CD4-positive, CD25-positive, alpha-beta regulatory T cell (primary cell): ENCODE measurements at regions not wholly inside any gene's neighbourhood (a gene's known extent, or its start where the extent isn't known, plus 50 kb on each side); places are given as distances from the start of the nearest gene placed in this dataset.
"Not testable (repeated sequence)": the region's sequence is repeated elsewhere in the genome, so short reads cannot be mapped to it uniquely, and the experiment has no call there.

Experiments used
- ATAC-seq, 2 donors: fragments of 150-1000 bp; cut with Tn5 transposase; one replicate each; pipeline ENCODE4 v1.10.0; 2021; ENCODE audit warnings: low read depth in 2 of 2, moderate number of reproducible peaks in 2 of 2, moderate library complexity in 1 of 2
- DNase-seq, 3 donors: peaks; one replicate each; pipeline versions ENCODE4 v3.0.0 to v3.0.0-alpha.2; 2012 to 2022; ENCODE audit warnings: mixed read lengths in 1 of 3
- H3K27ac ChIP-seq: one replicate; pipeline ENCODE4 v1.7.0; 2013; ENCODE audit warnings: mild to moderate bottlenecking, low read length; ENCODE audit not compliant: insufficient read depth, poor library complexity, severe bottlenecking
- H3K27me3 ChIP-seq: one replicate; pipeline ENCODE4 v1.7.0; 2013; ENCODE audit warnings: low read length; ENCODE audit not compliant: control insufficient read depth, insufficient read depth
- H3K36me3 ChIP-seq: one replicate; pipeline ENCODE4 v1.7.0; 2013; ENCODE audit warnings: mild to moderate bottlenecking, low read length, moderate library complexity; ENCODE audit not compliant: control insufficient read depth, insufficient read depth
- H3K4me1 ChIP-seq: 2 replicates; pipeline ENCODE4 v1.7.0; 2013; ENCODE audit warnings: mild to moderate bottlenecking, low read length; ENCODE audit not compliant: insufficient read depth, control insufficient read depth, poor library complexity, severe bottlenecking
- H3K4me3 ChIP-seq: one replicate; pipeline ENCODE4 v1.7.0; 2013; ENCODE audit warnings: low read depth, mild to moderate bottlenecking, low read length, moderate library complexity
- H3K9me3 ChIP-seq, 2 experiments: 1 replicate in 1 of 2; 2 replicates in 1 of 2; pipeline ENCODE4 v1.7.0; 2013; ENCODE audit warnings: low read length in 2 of 2, mild to moderate bottlenecking in 1 of 2, moderate library complexity in 1 of 2; ENCODE audit not compliant: control insufficient read depth in 2 of 2
- H3K27ac Mint-ChIP-seq, 3 donors: one replicate each; pipeline ENCODE4 v1.8.0; 2020 to 2022; ENCODE audit warnings: mild to moderate bottlenecking in 3 of 3, mixed read lengths in 3 of 3, moderate library complexity in 2 of 3
- H3K27me3 Mint-ChIP-seq: one replicate; pipeline ENCODE4 v1.8.0; 2022; ENCODE audit warnings: mild to moderate bottlenecking, mixed read lengths
- H3K36me3 Mint-ChIP-seq: one replicate; pipeline ENCODE4 v1.8.0; 2020; ENCODE audit warnings: mixed read lengths
- H3K4me1 Mint-ChIP-seq, 4 donors: one replicate each; pipeline ENCODE4 v1.8.0; 2020 to 2022; ENCODE audit warnings: mixed read lengths in 4 of 4, mild to moderate bottlenecking in 1 of 4
- H3K4me3 Mint-ChIP-seq, 4 donors: one replicate each; pipeline ENCODE4 v1.8.0; 2020 to 2022; ENCODE audit warnings: mild to moderate bottlenecking in 4 of 4, mixed read lengths in 4 of 4, moderate library complexity in 3 of 4
- H3K9me3 Mint-ChIP-seq, 7 donors: one replicate each; pipeline ENCODE4 v1.8.0; 2020 to 2022; ENCODE audit warnings: mixed read lengths in 7 of 7, mild to moderate bottlenecking in 3 of 7, moderate library complexity in 2 of 7

DNA sequence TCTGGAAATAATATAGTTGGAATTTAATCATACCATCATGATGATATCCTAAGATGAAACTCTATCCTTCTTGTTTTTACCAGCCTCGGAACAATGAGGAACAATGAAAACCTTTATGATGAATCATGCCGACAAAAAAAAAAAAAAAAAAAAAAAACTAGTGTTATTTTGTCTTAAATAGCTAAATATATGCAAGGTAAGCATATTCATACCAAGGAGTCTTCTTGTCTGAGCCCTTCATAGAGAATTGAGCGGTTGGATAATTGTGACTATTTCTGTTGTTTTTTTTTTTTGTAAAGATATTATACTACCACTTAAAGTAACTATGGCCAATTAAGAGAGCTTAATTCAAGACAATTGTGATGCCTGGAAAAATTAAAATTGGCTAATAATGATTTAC lies 244.0 kb upstream of the PCDH9 start:
- Histone ChIP-seq H3K27ac (no peak overlapping the region), H3K4me1 (no peaks in the 10 kb centered on the region), H3K4me3 (no peak overlapping the region), H3K36me3 (no peaks in the 10 kb centered on the region), H3K27me3 (no peaks in the 10 kb centered on the region), H3K9me3 (peaks cover 3 to 9% of the 10 kb centered on the region in 2 experiments)
- no peaks in the 10 kb centered on the region for H3K4me1 Mint-ChIP-seq
- H3K9me3 Mint-ChIP-seq, result peaks cover 0 to 19% (median 9%) of the 10 kb centered on the region in 7 donors
- no peaks in the 10 kb centered on the region for H3K36me3 Mint-ChIP-seq
- no peak overlapping the region for H3K27ac Mint-ChIP-seq
- no peak for ATAC-seq
- no peaks in the 10 kb centered on the region for H3K27me3 Mint-ChIP-seq
- DNase-seq, result no peak
- H3K4me3 Mint-ChIP-seq, result no peak overlapping the region

DNA sequence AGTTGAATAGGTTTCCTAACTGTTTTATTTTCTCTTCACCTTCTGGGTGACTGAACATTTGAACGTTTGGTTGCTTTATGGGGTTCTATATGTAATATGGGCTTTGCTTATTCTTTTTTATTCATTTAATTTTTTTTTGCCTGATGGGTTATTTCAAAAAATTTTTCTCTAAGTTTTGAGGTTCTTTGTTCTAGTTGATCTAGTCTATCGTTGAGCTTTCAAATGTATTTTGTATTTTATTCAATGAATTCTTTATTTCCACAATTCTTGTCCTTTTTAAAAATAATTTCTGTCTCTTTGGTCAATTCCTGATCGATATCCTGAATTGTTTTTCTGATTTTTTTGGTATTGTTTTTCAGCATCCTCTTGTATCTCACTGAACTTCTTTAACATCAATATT lies 239.5 kb upstream of the PCDH9 start:
- H3K36me3 ChIP-seq, result no peaks in the 10 kb centered on the region
- H3K4me3 Mint-ChIP-seq, result no peak overlapping the region
- H3K36me3 Mint-ChIP-seq, result no peaks in the 10 kb centered on the region
- H3K4me3 ChIP-seq, result no peak overlapping the region
- no peak overlapping the region for H3K27ac ChIP-seq
- H3K27me3 ChIP-seq, result no peaks in the 10 kb centered on the region
- H3K4me1 Mint-ChIP-seq, result no peaks in the 10 kb centered on the region
- H3K27me3 Mint-ChIP-seq, result no peaks in the 10 kb centered on the region
- no peak overlapping the region for H3K27ac Mint-ChIP-seq
- ATAC-seq (no peak), DNase-seq (no peak)
- peaks cover 3 to 9% of the 10 kb centered on the region in 2 experiments for H3K9me3 ChIP-seq
- peaks cover 3 to 37% (median 7%) of the 10 kb centered on the region in 7 donors for H3K9me3 Mint-ChIP-seq
- no peaks in the 10 kb centered on the region for H3K4me1 ChIP-seq

DNA sequence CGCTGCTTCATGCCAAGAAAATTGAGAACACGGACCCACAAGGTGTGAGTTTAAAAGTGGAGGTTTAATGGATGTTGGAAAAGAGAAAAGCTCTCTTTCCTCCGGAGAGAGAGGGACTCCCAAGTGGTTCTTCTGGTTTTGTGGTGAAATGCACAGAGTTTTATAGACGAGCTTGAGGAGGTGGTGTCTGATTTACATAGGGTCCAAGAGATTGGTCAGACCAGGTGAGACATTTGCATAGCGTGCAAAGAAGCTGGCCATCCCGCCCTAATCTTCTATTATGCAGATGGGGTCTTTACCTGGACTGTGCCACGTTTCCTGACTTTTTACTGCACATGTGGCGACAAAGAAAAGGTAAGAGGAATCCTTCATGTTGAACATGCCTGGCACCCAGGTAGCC lies 236.4 kb upstream of the PCDH9 start:
- no peaks in the 10 kb centered on the region for H3K36me3 ChIP-seq

DNA sequence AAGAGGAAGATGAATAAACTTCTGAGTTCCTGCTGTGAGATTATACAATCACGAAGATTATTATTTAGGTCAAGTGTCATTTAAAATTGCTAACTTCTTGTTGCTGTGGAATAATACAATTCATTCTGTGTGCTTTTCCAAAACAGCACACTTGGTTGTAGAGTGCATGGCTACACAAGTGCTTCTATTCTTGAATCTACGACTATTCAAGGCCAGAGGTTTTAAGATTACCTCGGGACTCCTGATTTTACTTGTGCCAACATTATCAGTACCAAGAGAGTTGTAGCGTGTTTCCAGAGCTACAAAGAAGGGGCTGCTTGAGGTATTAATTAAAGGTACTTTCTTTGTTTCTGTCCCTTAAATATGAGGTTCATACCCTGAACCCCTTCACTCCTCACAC lies 234.0 kb upstream of the PCDH9 start:
- H3K9me3 ChIP-seq, result peaks cover 0 to 2% of the 10 kb centered on the region in 2 experiments
- Mint-ChIP-seq H3K27ac (no peak overlapping the region), H3K27me3 (no peaks in the 10 kb centered on the region), H3K4me1 (no peaks in the 10 kb centered on the region), H3K4me3 (no peak overlapping the region), H3K36me3 (no peaks in the 10 kb centered on the region), H3K9me3 (peaks cover 4 to 32% (median 16%) of the 10 kb centered on the region in 7 donors)
- ATAC-seq, result no peak
- H3K36me3 ChIP-seq, result no peaks in the 10 kb centered on the region
- no peaks in the 10 kb centered on the region for H3K4me1 ChIP-seq
- H3K27ac ChIP-seq, result no peak overlapping the region
- H3K27me3 ChIP-seq, result no peaks in the 10 kb centered on the region
- no peak overlapping the region for H3K4me3 ChIP-seq
- no peak for DNase-seq

More for the DNA sequence above, 236.4 kb upstream of the PCDH9 start:
- no peaks in the 10 kb centered on the region for H3K4me1 Mint-ChIP-seq
- no peaks in the 10 kb centered on the region for H3K27me3 Mint-ChIP-seq
- Histone ChIP-seq H3K9me3 (peaks cover 2 to 9% of the 10 kb centered on the region in 2 experiments), H3K27me3 (no peaks in the 10 kb centered on the region), H3K4me1 (no peaks in the 10 kb centered on the region), H3K27ac (no peak overlapping the region), H3K4me3 (no peak overlapping the region)
- peaks cover 4 to 35% (median 6%) of the 10 kb centered on the region in 7 donors for H3K9me3 Mint-ChIP-seq
- H3K36me3 Mint-ChIP-seq, result no peaks in the 10 kb centered on the region
- no peak overlapping the region for H3K4me3 Mint-ChIP-seq
- no peak for ATAC-seq
- no peak overlapping the region for H3K27ac Mint-ChIP-seq
- DNase-seq, result no peak

DNA sequence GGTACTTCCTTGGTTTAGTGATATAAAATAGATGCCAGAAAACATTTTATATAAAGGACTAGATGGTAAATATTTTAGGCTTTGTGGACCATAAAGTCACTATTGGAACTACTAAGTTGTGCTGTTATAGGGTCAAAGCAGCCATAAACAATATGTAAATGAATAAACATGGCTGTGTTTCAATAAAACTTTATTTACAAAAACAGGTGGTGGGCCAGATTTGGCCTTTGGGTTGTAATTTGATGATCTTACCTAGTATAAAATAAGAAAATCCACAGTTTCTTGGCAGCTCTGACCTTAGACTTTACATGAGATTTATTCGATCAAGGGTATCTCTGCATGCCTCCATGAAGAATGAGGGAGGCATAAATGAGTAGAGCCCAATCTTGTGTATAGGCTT lies 232.0 kb upstream of the PCDH9 start:
- DNase-seq, result no peak
- Mint-ChIP-seq H3K27me3 (no peaks in the 10 kb centered on the region), H3K36me3 (no peaks in the 10 kb centered on the region), H3K4me3 (no peak overlapping the region), H3K27ac (no peak overlapping the region), H3K4me1 (no peaks in the 10 kb centered on the region), H3K9me3 (peaks cover 6 to 20% (median 9%) of the 10 kb centered on the region in 7 donors)
- no peaks in the 10 kb centered on the region for H3K36me3 ChIP-seq
- H3K27me3 ChIP-seq, result no peaks in the 10 kb centered on the region
- H3K4me1 ChIP-seq, result no peaks in the 10 kb centered on the region
- peaks cover 0 to 2% of the 10 kb centered on the region in 2 experiments for H3K9me3 ChIP-seq
- no peak for ATAC-seq
- no peak overlapping the region for H3K27ac ChIP-seq
- no peak overlapping the region for H3K4me3 ChIP-seq

DNA sequence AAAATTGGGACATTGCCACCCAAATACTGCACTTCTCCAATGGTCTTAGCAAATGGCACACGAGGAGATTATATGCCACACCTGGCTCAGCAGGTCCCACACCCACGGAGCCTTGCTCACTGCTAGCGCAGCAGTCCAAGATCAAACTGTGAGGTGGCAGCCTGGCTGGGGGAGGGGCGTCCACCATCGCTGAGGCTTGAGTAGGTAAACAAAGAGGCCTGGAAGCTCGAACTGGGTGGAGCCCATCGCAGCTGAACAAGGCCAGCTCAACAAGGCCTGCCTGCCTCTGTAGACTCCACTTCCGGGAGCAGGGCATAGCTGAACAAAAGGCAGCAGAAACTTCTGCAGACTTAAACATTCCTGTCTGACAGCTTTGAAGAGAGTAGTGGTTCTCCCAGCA lies 222.4 kb upstream of the PCDH9 start:
- H3K4me1 Mint-ChIP-seq, H3K36me3 Mint-ChIP-seq, H3K9me3 ChIP-seq, DNase-seq, H3K27ac ChIP-seq, H3K27me3 Mint-ChIP-seq, H3K4me3 Mint-ChIP-seq, H3K27me3 ChIP-seq, H3K36me3 ChIP-seq, H3K4me1 ChIP-seq, H3K4me3 ChIP-seq, H3K27ac Mint-ChIP-seq, ATAC-seq: not testable (repeated sequence)
- H3K9me3 Mint-ChIP-seq, result peaks cover 0 to 34% (median 13%) of the 10 kb centered on the region in 7 donors

DNA sequence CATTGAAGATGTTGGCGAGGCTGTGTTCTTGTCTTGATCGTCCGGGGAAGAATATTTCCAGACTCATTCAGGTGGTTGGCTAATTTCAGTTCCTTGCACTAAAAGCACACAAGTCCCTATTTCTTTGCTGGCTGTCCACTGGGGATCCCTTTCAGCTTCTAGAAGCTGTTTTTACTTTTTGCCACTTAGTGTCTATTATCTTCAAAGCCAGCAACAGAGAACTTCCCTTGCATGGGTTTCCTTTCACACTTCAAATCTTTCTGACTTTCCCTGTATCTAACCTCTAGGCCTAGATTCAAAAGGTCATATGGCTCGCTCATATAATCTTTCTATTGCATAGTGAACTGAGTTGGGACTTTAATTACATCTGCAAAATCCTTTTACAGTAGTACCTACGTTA lies 215.3 kb upstream of the PCDH9 start:
- H3K27me3 Mint-ChIP-seq, result no peaks in the 10 kb centered on the region
- no peaks in the 10 kb centered on the region for H3K4me1 Mint-ChIP-seq
- Histone ChIP-seq H3K27ac (no peak overlapping the region), H3K36me3 (no peaks in the 10 kb centered on the region), H3K4me3 (no peak overlapping the region), H3K27me3 (no peaks in the 10 kb centered on the region), H3K4me1 (no peaks in the 10 kb centered on the region), H3K9me3 (peaks cover 0 to 2% of the 10 kb centered on the region in 2 experiments)
- H3K36me3 Mint-ChIP-seq, result no peaks in the 10 kb centered on the region
- no peak overlapping the region for H3K27ac Mint-ChIP-seq
- DNase-seq (no peak), ATAC-seq (no peak)
- no peak overlapping the region for H3K4me3 Mint-ChIP-seq
- peaks cover 0 to 17% (median 4%) of the 10 kb centered on the region in 7 donors for H3K9me3 Mint-ChIP-seq

DNA sequence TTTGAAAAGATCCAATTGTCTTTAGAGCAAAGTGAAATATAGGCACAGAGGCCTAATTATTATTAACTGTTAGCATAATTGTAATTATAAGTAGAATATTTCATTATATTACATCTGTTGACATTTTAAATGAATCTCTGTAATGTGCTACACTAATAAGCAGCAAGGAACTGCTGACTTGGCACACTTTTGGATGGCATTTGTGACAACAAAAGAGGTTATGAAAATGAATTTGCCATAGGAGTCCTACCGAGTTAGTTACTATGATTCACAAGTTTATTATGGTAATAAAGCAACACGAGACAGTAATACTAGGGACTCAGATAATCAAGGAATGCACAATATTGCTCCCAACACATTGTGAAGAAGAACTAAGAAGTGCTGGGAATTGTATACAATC lies 213.8 kb upstream of the PCDH9 start:
- DNase-seq, result no peak
- no peaks in the 10 kb centered on the region for H3K4me1 ChIP-seq
- H3K27ac ChIP-seq, result no peak overlapping the region
- H3K36me3 Mint-ChIP-seq, result no peaks in the 10 kb centered on the region
- no peak overlapping the region for H3K4me3 Mint-ChIP-seq
- H3K4me1 Mint-ChIP-seq, result no peaks in the 10 kb centered on the region
- no peak overlapping the region for H3K27ac Mint-ChIP-seq
- no peak overlapping the region for H3K4me3 ChIP-seq
- H3K9me3 Mint-ChIP-seq, result peaks cover 0 to 16% (median 4%) of the 10 kb centered on the region in 7 donors
- no peak for ATAC-seq
- no peaks in the 10 kb centered on the region for H3K27me3 ChIP-seq
- no peaks in the 10 kb centered on the region for H3K36me3 ChIP-seq
- H3K27me3 Mint-ChIP-seq, result no peaks in the 10 kb centered on the region
- H3K9me3 ChIP-seq, result no peaks in the 10 kb centered on the region
